Mucosa of rectum (tissue), 2 donors: ENCODE measurements at regions not wholly inside any gene's neighbourhood (a gene's known extent, or its start where the extent isn't known, plus 50 kb on each side); places are given as distances from the start of the nearest gene placed in this dataset.

Experiments used
- H3K27ac ChIP-seq, 2 donors: one replicate each; pipeline ENCODE4 v1.7.0; 2013; ENCODE audit warnings: inconsistent platforms in 2 of 2, low read depth in 2 of 2, low read length in 2 of 2
- H3K27me3 ChIP-seq, 2 donors: one replicate each; pipeline ENCODE4 v1.7.0; 2013; ENCODE audit warnings: low read length in 2 of 2; ENCODE audit not compliant: control insufficient read depth in 2 of 2, insufficient read depth in 2 of 2
- H3K36me3 ChIP-seq, 2 donors: one replicate each; pipeline ENCODE4 v1.7.0; 2013; ENCODE audit warnings: low read length in 2 of 2; ENCODE audit not compliant: control insufficient read depth in 2 of 2, insufficient read depth in 2 of 2
- H3K4me1 ChIP-seq, 2 donors: one replicate each; pipeline ENCODE4 v1.7.0; 2013; ENCODE audit warnings: low read length in 2 of 2, mild to moderate bottlenecking in 1 of 2; ENCODE audit not compliant: control insufficient read depth in 2 of 2, insufficient read depth in 2 of 2
- H3K4me3 ChIP-seq, 2 donors: one replicate each; pipeline ENCODE4 v1.7.0; 2013; ENCODE audit warnings: low read length in 2 of 2
- H3K9ac ChIP-seq, 2 donors: one replicate each; pipeline ENCODE4 v1.7.0; 2013; ENCODE audit warnings: low read length in 2 of 2, low read depth in 1 of 2, mild to moderate bottlenecking in 1 of 2
- H3K9me3 ChIP-seq, 2 donors: one replicate each; pipeline ENCODE4 v1.7.0; 2013; ENCODE audit warnings: low read length in 2 of 2; ENCODE audit not compliant: control insufficient read depth in 2 of 2
- donor health status: healthy.
- donor health status: Normal muscosa, but diverticular disease.

DNA sequence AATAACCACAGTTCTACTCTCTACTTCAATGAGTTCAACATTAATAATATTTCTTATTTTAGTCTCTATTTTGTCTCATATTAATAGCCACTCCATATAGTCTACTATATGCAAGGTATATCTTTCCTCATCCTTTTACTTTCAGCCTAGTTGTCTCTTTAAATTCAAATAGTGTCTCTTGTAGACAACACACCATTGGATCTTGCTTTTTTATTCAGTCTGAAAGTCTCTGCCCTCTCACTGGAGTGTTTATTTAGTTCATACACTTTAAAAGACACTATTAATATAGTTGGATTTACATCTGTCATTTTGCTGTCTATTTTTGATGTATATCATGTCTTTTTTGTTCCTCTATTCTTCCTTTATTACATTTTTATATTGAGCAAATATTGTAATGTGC lies 103.5 kb downstream of the RFPL4B start:
- Histone ChIP-seq H3K36me3 (no peaks in the 10 kb centered on the region), H3K4me1 (no peaks in the 10 kb centered on the region), H3K9ac (no peak overlapping the region), H3K27me3 (no peaks in the 10 kb centered on the region), H3K27ac (no peak overlapping the region), H3K9me3 (no peaks in the 10 kb centered on the region), H3K4me3 (no peak overlapping the region)

DNA sequence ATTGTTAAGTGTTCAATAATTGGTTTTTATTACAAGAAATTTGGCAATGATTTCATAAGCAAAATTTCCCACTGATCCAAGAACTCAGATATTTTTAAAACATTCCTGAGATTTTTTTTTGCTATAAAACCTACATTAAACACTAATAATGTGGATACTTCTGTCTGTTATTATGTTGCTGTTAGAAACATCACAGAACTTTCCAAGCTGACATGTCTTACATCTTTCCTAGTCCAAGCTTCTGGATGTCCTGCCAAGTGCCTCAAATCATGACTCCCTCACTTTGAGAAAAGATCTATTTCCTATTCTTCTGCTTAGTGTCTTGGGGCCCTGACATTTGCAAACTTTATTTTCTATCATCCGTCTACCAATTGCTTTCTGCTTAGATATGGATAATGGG lies 110.8 kb downstream of the RFPL4B start:
- H3K9ac ChIP-seq, result no peak overlapping the region
- H3K36me3 ChIP-seq, result no peaks in the 10 kb centered on the region
- no peak overlapping the region for H3K4me3 ChIP-seq
- H3K4me1 ChIP-seq, result no peaks in the 10 kb centered on the region
- no peak overlapping the region for H3K27ac ChIP-seq
- no peaks in the 10 kb centered on the region for H3K9me3 ChIP-seq
- H3K27me3 ChIP-seq, result no peaks in the 10 kb centered on the region

GRCh38 chr6:112459758-112460304 lies 112.7 kb downstream of the RFPL4B start:
- no peak overlapping the region for H3K9ac ChIP-seq
- no peaks in the 10 kb centered on the region for H3K9me3 ChIP-seq
- H3K27me3 ChIP-seq, result no peaks in the 10 kb centered on the region
- no peak overlapping the region for H3K27ac ChIP-seq
- no peak overlapping the region for H3K4me3 ChIP-seq
- no peaks in the 10 kb centered on the region for H3K36me3 ChIP-seq
- H3K4me1 ChIP-seq, result no peaks in the 10 kb centered on the region

GRCh38 chr6:112464901-112465665 lies 118.0 kb downstream of the RFPL4B start:
- H3K27me3 ChIP-seq, result no peaks in the 10 kb centered on the region
- H3K27ac ChIP-seq, result no peak overlapping the region
- no peaks in the 10 kb centered on the region for H3K9me3 ChIP-seq
- H3K4me1 ChIP-seq, result no peaks in the 10 kb centered on the region
- no peaks in the 10 kb centered on the region for H3K36me3 ChIP-seq
- no peak overlapping the region for H3K9ac ChIP-seq
- no peak overlapping the region for H3K4me3 ChIP-seq

DNA sequence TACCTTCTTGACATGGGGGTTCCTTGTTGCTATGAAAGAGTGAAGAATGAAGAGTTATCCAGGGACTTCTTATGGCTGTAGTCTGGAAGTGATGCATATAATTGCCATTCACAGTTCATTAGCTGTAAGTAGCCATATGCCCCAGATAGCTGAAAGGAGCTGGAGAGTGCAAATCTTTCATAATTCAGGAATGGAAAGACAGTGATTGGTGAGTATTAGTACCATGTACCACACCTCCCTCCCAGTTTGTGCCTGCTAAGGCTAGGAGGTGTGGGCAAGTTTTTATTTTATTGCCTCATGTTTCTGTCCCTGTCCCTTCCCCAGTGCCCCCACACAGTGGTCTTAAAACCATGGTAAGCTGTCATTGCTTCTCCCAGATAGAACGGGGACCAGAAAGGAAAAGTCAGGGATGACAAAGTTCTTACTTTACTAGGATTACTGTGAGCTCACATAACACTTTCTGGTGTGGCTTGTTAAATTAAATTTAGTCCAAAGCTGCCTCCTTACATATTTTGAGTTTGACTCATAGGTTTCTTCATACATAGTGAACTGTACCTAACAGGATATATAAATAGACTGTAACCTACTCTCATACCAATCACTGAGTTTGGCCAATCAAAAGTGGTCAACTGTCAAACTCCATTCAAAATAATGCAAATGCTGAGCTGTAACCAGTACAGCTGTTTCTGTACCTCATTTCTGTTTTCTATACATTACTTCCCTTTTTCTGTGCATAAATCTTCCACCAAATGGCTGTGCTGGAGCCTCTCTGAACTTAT lies 119.4 kb downstream of the RFPL4B start:
- no peak overlapping the region for H3K27ac ChIP-seq
- H3K9me3 ChIP-seq, result no peaks in the 10 kb centered on the region

GRCh38 chr6:112468359-112468758 lies 121.2 kb downstream of the RFPL4B start:
- Histone ChIP-seq H3K9me3 (no peaks in the 10 kb centered on the region), H3K27me3 (no peaks in the 10 kb centered on the region), H3K4me1 (no peaks in the 10 kb centered on the region), H3K36me3 (no peaks in the 10 kb centered on the region), H3K27ac (no peak overlapping the region), H3K4me3 (no peak overlapping the region), H3K9ac (no peak overlapping the region)

More for the DNA sequence above, 119.4 kb downstream of the RFPL4B start:
- no peaks in the 10 kb centered on the region for H3K36me3 ChIP-seq
- H3K27me3 ChIP-seq, result no peaks in the 10 kb centered on the region
- H3K4me1 ChIP-seq, result no peaks in the 10 kb centered on the region
- no peak overlapping the region for H3K4me3 ChIP-seq
- H3K9ac ChIP-seq, result no peak overlapping the region

DNA sequence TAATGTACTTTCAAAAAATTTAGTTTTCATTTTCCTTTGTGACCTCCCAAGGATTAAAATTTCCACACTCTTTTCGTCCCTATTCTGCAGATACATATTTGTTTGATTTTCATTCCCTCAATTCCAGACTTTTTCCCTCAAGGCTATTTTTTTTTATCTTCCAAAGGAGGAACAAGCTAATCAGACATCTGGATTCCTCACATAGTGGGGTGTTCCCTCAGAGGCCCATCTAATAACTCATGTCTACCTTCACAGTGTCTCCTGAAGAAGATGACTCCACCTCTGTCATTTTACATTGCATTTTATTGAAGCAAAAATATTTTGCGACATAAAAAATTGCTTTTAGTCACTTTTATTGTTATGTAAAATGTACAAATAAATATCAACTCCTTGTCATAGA lies 122.2 kb downstream of the RFPL4B start:
- H3K4me3 ChIP-seq, result no peak overlapping the region
- no peaks in the 10 kb centered on the region for H3K9me3 ChIP-seq
- no peak overlapping the region for H3K9ac ChIP-seq
- no peaks in the 10 kb centered on the region for H3K36me3 ChIP-seq
- no peak overlapping the region for H3K27ac ChIP-seq
- H3K27me3 ChIP-seq, result no peaks in the 10 kb centered on the region
- H3K4me1 ChIP-seq, result no peaks in the 10 kb centered on the region

DNA sequence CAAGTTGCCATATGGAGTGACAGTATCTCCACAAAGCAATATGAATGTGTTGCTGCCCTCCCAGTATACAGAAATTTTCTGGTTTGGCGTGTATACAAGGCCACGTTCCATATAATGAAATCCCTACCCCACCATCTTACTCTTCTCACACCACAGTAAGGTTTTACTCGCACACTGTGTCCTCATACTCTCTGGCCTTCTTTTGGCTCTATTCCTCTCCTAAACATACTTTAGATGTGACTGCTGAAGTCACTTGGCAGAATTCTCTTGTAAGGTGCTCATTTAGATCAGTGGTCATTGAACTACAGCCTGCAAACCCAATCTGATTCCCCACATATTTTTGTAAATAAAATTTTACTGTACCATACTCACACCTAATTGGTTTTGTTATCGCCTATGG lies 123.2 kb downstream of the RFPL4B start:
- Histone ChIP-seq H3K9me3 (no peaks in the 10 kb centered on the region), H3K36me3 (no peaks in the 10 kb centered on the region), H3K4me3 (no peak overlapping the region), H3K27ac (no peak overlapping the region), H3K9ac (no peak overlapping the region), H3K27me3 (no peaks in the 10 kb centered on the region), H3K4me1 (no peaks in the 10 kb centered on the region)

- Histone ChIP-seq H3K36me3 (no peaks in the 10 kb centered on the region), H3K9ac (no peak overlapping the region), H3K27ac (no peak overlapping the region), H3K4me3 (no peak overlapping the region), H3K9me3 (no peaks in the 10 kb centered on the region), H3K4me1 (no peaks in the 10 kb centered on the region), H3K27me3 (no peaks in the 10 kb centered on the region)
Observed at GRCh38 chr6:112470950-112471349, 123.8 kb downstream of the RFPL4B start.

GRCh38 chr6:112475083-112475482 lies 128.0 kb downstream of the RFPL4B start:
- no peak overlapping the region for H3K27ac ChIP-seq
- no peaks in the 10 kb centered on the region for H3K27me3 ChIP-seq
- H3K36me3 ChIP-seq, result no peaks in the 10 kb centered on the region
- H3K4me1 ChIP-seq, result no peaks in the 10 kb centered on the region
- no peak overlapping the region for H3K9ac ChIP-seq
- no peaks in the 10 kb centered on the region for H3K9me3 ChIP-seq
- H3K4me3 ChIP-seq, result no peak overlapping the region
